GM23338 (cell line): ENCODE measurements at regions not wholly inside any gene's neighbourhood (a gene's known extent, or its start where the extent isn't known, plus 50 kb on each side); places are given as distances from the start of the nearest gene placed in this dataset.

Experiments
- ETS1 ChIP-seq: IDR thresholded peaks from 2 replicates; pipeline ENCODE4 v1.6.1; 2016; ENCODE audit warnings: antibody characterized with exemption
- EZH2 ChIP-seq: fragments of 200-600 bp; sonication (generic); IDR thresholded peaks from one replicate; pipeline ENCODE4 v1.8.0; 2017; ENCODE audit warnings: antibody characterized with exemption, mild to moderate bottlenecking, low read depth; ENCODE audit not compliant: unreplicated experiment
- EZH2phosphoT487 ChIP-seq: fragments of 200-600 bp; sonication (generic); IDR thresholded peaks from one replicate; pipeline ENCODE4 v1.8.1; 2018; ENCODE audit warnings: antibody characterized with exemption; ENCODE audit not compliant: unreplicated experiment
- JUNB ChIP-seq: IDR thresholded peaks from one replicate; pipeline ENCODE4 v1.6.1; 2016; ENCODE audit warnings: antibody characterized with exemption; ENCODE audit not compliant: unreplicated experiment
- POLR2AphosphoS5 ChIP-seq: IDR thresholded peaks from 2 replicates; pipeline ENCODE4 v1.6.1; 2016; ENCODE audit warnings: antibody characterized with exemption, low read depth
- REST ChIP-seq: IDR thresholded peaks from one replicate; pipeline ENCODE4 v1.6.1; 2018; ENCODE audit warnings: antibody characterized with exemption; ENCODE audit not compliant: unreplicated experiment
- STAT1 ChIP-seq: IDR thresholded peaks from one replicate; pipeline ENCODE4 v1.6.1; 2016; ENCODE audit warnings: antibody characterized with exemption; ENCODE audit not compliant: unreplicated experiment
- TF ChIP-seq, protein P1 (sequence below), 2 experiments: fragments of 200-600 bp in 1 of 2; sonication (generic) in 1 of 2; conservative IDR thresholded peaks; 2 replicates each; pipeline versions ENCODE4 v1.5.1 to v1.6.1; 2016 to 2017; ENCODE audit warnings: antibody characterized with exemption in 2 of 2, low read depth in 2 of 2, mild to moderate bottlenecking in 2 of 2, moderate library complexity in 1 of 2

DNA sequence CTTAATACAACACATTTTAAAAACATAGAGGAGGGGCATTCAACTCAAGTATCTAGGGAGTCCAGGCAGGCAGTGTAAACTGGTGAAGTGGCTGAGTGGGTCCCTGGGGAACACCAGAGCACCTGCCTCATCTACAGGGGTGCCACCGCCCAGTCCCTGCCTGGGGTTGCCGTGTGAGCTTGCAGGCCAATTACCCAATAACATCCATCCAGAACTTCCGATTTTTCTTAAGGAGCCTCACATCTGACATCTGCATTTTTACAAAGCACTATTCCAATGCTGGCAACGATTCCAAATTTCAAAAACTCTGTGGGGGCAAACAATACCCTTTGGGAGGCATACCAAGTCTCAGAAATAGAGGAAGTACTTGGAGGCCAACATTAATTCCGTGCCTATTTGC lies 288.4 kb upstream of the TSHZ2 start:
- TF ChIP-seq EZH2phosphoT487 (no peak), ETS1 (no peak), POLR2AphosphoS5 (no peak), REST (no peak), EZH2 (no peak), STAT1 (no peak), JUNB (no peak)
- TF ChIP-seq, protein P1, sequence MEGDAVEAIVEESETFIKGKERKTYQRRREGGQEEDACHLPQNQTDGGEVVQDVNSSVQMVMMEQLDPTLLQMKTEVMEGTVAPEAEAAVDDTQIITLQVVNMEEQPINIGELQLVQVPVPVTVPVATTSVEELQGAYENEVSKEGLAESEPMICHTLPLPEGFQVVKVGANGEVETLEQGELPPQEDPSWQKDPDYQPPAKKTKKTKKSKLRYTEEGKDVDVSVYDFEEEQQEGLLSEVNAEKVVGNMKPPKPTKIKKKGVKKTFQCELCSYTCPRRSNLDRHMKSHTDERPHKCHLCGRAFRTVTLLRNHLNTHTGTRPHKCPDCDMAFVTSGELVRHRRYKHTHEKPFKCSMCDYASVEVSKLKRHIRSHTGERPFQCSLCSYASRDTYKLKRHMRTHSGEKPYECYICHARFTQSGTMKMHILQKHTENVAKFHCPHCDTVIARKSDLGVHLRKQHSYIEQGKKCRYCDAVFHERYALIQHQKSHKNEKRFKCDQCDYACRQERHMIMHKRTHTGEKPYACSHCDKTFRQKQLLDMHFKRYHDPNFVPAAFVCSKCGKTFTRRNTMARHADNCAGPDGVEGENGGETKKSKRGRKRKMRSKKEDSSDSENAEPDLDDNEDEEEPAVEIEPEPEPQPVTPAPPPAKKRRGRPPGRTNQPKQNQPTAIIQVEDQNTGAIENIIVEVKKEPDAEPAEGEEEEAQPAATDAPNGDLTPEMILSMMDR (conservative IDR thresholded peaks at IDR 0.05; ENCODE audit: low read depth in 2 of 2): no peak
